COLO668 (cell line): ENCODE measurements at regions not wholly inside any gene's neighbourhood (a gene's known extent, or its start where the extent isn't known, plus 50 kb on each side); places are given as distances from the start of the nearest gene placed in this dataset.

Experiments
- DNase-seq: peaks from one replicate; lab custom pipeline; 2025; ENCODE audit not compliant: unreplicated experiment; lab: John Stamatoyannopoulos, UW

DNA sequence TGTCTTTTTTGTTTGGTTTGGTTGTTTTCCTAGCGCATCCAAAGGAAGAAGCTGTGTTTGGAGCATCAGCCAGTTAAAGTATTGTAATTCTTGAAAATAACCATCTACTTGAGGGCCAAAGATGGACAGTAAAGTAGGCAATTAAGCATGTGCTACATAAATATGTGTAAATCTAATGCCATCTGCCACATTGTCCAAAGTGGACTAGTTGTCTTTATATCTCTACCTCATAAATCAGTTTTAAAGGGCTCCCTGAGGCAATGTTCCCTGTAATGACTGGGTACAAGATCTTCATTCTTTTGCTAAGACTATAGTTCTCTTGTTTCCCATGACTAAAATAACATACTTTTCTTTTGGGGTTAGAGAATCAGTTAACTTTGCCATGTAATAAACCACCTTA is 460.0 kb upstream of the RARB start:
- DNase-seq: no peak

DNA sequence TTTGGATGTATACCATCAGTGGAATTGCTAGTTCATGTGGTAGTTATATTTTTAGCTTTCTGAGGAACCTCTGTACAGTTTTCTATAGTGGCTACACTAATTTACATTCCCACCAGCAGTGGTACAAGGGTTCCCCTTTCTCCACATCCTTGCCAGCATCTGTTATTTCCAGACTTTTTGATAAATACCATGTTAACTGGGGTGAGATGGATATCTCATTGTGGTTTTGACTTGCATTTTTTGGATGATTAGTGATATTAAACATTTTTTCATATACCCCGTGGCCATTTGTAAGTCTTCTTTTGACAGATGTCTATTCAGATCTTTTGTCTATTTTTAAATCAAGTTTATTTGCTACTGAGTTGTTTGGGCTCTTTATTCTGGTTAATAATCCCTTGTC is 455.6 kb upstream of the RARB start:
- no peak for DNase-seq

DNA sequence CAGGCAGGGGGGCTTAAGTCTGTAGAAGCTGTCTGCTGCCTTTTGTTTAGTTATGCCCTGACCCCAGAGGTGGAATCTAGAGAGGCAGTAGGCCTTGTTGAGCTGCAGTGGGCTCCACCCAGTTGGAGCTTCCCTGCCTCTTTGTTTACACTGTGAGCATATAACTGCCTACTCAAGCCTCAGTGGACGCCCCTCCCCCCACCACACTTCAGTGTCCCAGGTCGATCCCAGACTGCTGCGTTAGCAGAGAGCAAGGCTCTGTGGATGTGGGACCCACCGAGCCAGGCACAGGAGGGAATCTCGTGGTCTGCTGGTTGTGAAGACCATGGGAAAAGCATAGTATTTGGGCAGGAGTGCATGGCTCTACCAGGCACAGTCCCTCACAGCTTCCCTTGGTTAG is 446.8 kb upstream of the RARB start:
- DNase-seq: no peak

DNA sequence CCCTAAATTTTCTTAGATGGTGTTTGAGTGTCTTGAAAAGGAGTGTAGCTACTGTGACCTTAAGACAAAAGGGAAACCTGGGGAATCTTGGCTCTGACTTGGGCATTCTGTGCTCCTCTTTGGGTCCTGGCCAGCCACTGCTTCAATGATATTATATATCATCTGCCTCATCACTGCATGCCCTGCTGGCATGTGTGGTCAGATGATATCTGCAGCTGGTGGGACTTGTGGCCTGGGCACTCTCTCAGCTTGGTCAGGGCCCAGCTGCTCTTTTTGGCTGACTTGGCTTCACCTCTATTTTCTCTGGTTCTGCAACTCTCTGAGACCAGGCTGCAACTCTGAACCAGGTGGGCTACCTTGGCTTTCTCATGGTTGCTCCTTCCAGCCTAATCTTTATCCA is 446.1 kb upstream of the RARB start:
- DNase-seq: no peak

DNA sequence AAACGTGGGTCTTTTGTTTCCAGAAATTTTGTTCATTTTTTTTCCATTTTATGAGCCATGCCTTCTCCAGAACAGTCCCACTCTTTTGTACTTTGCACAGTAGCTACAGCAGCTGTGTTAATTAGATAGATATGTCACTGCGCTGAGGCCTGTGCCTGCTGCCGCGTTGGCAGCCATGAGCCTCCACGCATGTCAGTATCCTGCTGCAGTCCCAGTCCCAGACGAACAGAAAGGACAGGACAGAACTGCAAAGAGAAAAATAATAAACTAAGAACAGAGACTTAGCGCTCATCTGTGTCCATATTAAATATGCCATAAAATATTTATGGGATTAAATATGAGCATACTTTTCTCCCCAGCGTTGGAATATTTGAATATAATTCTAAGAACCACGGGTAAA is 442.4 kb upstream of the RARB start:
- DNase-seq: no peak

DNA sequence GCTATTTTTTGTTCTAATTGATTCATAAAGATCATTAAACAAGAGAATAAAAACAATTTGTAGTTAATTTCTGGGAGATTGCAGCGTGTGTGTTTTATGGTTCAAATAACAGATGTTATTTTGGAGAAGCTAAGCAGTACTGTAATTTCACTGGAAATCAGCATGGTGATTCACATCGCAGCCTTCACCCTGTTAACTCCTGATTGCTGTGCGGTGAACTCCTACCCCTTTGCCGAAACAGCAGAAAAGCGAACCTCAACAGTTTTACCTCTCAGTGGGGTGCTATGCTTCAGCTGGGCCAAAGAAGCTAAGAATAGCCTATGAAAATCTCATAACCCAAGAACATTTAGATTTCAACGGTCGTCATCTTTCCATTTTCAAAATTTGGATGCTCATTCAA is 441.5 kb upstream of the RARB start:
- DNase-seq: no peak

DNA sequence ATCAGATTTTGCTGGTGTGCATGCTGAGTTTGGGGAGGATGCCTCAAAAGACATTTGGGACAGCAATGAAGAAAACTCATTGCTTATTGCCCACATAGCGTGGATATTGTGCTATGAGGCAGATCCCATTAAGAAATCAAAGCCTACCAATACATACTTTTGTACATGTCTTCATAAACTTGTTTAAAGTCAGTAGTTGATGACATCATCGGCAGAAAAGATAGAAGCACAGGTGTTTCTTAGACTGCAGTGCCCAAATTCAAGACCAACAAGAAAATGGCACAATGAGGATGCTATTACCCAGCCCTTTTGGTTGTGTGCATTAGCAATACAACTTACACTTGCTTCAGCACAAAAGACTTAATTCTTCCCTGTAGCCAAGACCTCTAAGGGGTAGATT is 428.7 kb upstream of the RARB start:
- no peak for DNase-seq

DNA sequence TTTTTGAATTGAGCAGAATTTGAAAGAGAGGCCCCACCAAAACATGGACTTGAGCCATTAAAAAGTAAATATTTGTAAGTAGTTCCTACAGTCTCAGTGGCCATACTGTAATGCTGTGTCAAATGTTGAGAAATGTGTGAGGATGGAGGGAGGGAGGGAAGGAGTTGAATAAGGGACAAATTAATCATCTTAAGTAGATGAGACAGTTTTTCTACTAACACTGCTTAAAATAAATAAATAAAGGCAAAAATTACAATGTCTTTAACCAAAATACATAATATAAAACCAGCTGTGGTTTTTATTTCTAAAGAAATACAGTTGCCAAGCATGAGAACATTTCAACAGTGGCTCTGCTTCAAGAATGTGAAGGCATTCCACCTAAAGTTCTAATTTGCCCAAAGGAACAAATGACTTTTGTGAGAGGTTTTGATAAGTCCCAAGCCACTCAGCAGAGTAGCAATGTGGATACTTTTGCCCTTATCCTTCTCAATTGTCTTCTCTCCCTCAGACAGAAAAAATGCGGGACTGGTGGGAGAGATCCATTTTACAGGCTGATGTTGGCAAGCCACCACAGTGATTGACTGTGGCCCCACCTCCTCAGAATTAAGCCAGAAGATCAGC is 427.0 kb upstream of the RARB start:
- no peak for DNase-seq

DNA sequence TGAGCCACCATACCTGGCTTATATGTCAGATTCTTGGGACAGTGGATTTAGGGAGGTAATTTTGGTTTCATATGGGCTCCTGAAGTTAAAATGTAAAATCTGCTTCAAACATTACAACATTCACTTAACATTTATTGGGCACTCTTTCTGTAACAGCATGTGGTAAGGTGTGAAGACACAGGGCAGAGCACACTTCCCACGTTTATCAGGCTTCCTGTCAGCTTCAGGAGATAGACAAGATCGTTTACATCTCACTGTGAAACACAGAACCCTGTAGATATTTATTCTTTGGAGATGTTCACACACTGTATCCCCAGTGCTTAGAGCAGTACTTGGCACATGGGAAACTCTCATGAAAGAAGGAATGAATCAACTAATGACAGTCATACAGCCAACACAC is 426.0 kb upstream of the RARB start:
- DNase-seq: no peak

DNA sequence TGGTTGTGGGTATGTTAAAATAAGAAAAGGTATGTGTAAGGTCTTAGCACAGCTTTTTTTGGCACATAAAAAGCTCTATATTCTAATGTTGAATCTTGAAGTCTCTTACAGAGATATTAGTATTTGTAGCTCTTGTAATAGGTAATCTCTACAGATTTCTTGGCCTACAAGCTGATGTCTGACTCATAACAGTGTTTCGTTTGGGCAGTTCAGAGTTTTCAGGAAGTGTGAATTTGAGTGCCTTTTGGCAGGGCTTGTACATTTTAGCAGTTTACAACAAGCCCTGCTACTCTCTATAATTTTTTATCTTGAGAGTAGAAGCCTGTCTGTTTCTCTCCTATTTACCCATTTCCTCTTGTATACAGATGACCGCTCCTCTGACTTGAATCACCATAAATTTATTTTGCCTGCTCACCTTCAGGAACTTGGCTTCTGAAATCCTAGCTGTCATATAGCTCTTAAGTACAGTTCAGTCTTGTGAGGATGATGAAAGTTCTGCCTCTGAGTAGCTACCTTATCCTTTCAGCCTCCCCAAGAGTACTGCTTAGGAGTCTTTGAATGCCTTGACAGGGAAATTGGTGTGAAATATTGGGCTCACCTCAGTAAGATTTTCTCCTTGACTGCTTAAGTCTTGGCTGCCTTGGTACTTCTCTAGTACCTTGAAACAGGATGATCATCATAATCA is 419.9 kb upstream of the RARB start:
- DNase-seq: no peak

DNA sequence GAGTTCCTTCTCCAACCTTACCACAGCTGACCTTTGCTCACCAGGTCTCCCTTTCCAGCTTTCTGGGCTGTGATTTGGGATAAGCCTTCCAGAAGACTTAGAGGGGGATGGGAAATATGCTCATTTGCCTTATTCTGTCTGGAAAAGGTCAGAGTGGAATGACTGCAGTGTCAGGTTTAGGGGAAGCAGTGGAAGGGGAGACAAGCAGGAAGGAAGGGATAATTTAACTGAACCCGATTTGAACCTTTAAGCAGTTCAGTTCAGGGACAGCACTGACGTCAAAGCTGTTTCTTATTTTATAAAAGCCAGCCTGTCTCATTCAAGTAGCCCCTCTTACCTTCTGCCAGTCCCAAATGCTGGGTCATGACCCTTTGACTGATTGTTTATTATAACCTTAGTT is 418.4 kb upstream of the RARB start:
- no peak for DNase-seq

DNA sequence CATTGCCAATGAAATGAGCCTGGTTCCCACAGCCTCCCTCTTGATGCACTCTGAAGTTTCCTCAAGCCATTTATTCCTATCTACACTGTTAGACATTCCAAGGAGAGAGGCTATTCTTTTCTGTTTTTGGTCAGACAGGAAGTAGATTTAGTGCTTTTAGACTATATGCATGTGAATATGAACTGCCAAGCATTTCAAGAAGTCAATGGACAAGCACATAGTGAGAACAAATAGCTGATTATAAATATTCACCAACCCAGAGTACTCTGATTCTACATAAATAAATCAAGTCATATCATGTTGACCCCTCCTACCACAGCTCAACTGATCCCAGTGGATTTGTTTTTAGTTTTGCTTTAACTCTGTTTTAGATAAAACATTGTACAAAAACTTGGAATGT is 412.5 kb upstream of the RARB start:
- DNase-seq: no peak

DNA sequence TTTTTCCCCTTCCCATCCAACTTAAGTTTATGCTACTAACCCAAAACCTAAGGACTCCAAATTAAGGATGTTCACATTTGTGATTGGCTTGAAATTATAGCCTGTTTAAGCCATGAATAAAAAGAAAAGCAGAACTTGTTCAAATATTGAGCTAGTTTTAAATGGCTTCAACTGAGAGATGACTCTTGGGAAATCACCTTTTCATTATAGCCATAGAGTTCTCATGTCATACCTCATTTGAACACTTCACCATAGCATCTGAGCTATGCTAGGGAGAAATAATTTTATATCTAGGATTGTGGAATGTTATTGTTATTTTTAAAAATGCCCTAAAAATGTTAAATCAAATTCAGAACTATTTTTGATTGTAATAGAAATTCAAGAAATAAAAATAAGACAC is 409.2 kb upstream of the RARB start:
- no peak for DNase-seq

DNA sequence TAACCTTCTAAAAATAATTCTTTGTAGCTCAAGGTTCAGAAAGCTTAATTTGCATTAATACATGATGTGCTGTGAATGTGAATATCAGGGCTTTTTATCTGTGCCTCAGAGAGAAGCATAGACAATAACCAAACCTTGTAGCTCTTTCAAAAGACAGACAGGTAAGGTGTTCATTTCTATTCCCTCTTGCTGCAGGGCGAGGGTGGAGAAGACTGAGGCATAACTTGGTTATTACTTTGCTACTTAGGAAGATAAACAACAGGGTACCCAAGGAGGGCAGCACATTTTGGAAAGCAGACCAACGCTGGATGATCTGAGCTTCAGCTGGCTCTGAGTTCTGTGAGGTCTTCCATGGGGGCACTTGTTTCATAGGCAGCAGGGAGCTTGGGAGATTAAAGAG is 408.6 kb upstream of the RARB start:
- DNase-seq: no peak

DNA sequence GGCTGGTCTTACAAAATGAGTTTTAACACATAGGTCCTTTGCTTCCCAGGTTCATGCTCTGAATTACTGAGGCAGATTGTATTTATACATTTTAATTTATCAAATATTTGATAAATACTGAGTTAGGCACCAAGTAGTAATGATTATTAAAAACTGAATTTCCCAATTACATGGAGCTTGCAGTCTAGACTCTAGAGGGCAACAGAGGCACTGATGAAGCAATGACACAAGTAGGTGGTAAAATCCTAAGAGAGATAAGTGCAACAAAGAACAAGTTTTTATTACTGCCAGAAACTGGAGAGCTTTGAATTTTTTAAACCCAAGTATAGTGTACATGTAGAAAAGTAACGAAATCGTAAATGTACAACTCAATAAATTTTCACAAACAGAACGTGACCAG is 406.2 kb upstream of the RARB start:
- DNase-seq: no peak

DNA sequence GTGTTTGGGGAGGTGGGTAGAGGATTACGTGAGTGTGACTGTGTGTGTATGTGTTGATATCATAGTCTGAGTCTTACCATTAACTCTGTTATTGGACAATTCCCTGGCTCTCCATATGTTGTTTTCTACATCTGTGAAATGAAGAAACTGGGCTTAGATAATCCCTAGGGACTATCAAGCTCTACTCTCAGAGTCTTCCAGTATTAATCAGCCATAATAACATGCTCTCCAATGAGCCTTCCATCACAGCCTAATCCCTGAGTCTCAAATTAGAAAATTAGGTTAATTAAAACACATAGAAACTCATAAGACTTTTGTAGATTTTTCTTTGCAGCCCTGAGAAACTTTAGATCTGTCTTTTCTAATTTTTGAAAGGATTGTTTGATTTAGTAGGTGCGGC is 404.2 kb upstream of the RARB start:
- DNase-seq: no peak

DNA sequence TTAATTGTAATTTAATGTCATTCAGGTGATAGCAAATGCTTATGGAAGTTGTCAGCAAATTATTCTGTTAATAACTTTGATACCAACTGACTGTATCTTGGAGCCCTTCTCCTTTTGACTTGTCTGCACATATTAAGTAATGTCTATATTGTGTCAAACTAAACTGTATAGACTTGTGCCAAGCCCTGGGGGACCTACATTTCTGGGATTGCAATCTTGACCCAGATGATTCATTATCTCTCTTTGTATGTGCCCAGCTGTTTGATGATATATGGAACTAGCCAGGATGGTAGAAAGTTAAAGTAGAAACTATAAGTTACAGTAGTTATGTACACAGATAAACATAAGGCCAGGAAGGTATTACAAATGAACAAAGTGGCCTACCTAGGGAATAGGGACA is 402.8 kb upstream of the RARB start:
- no peak for DNase-seq

DNA sequence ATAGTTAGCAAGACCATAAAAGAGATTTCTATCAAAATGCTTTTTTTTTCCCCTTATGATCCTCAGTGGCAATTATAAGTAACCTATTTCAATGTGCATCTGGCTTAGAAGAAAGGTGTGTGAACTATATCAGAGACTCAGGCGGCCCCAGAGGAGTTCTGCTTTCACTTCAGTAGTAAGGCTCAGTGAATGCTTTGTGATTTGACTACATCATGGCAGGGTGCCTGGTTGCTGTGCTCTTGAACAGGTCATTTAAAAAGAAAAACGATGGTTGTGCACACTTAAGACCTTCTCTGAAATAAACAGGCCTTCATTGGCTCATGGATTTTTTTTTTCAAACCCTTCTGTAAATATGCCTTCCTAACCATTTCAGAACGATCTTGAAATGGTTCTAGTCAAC is 400.4 kb upstream of the RARB start:
- DNase-seq: no peak

DNA sequence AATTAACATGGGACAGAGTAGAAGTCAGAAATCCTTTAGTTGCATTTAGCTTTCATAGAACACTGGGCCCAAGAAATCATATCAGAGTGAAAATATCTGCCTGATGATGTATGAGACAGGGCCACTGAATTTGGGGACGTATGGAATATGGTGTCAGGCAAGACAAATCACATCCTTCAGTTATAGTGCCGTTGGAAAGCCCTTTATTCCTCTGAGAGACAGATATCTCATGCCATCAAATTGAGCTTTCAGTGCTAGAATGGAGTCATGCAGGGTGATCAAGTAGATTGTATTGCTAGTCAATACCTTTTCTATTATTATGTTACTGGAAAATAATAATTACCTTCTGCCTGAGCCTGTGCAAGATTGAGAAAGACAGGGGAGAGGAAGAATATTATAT is 398.2 kb upstream of the RARB start:
- DNase-seq: no peak

DNA sequence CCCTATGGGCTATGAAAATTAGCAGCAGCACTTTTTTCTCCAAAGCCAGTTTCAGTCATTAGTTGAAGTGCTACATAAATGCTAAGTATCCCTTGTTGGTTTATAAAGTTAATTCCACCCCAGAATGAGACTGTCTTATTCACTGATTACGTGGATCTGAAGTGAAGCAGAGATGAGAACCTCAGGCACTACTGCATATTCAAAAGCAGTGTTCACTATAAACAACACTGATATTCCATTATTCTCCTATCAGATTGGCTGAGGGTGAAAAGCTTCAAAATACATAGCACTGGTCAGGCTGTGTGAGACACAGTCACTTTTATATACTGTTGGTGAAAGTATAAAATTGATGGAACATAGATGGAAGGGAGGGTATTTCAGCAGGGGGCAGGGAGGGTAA is 395.7 kb upstream of the RARB start:
- DNase-seq: no peak

DNA sequence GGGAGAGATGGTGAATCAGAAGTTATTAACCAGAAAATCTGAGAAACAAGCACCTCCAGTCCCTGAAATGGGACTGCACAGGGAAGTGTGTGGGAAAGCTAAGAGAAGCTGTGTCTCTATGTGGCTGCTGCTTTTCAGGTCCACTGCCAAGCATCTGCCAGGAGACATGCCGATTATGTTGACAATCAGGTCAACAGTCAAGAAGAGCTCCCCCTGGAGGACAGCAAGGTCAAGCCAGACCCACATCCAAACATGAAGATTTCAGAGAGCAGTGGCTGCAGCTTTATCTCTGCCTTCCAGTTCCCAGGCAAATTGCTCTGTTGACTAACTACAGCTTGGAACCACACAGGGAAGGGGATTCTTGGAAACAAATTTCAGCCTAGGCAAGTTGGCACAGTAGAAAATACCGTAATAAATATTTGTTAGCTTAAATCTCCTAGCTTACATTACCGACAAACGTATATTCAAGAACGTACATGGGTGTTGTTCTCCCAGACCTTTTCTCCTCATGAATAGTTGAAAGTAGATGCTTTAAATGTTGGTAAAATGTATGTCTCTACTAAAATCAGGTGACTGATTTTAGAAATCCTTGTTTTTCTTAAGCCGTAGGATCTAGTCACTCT is 394.5 kb upstream of the RARB start:
- no peak for DNase-seq

DNA sequence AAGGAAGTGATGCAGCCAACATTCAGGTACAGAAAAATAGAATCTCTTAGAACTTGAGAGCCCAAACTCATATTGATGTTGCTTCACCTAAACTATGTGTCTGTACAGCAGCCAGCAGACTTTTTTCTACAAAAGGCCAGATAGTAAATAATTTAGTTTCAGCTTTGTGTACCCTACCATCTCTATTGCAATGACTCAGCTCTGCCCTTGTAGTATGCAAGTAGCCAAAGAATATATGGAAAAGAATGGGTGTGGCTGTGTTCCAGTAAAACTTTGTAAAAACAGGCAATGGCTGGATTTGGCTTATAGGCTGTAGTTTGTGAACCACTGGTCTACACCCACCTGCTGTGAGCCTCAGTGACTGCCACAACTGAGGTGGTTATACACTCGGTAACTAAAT is 392.5 kb upstream of the RARB start:
- DNase-seq: no peak

DNA sequence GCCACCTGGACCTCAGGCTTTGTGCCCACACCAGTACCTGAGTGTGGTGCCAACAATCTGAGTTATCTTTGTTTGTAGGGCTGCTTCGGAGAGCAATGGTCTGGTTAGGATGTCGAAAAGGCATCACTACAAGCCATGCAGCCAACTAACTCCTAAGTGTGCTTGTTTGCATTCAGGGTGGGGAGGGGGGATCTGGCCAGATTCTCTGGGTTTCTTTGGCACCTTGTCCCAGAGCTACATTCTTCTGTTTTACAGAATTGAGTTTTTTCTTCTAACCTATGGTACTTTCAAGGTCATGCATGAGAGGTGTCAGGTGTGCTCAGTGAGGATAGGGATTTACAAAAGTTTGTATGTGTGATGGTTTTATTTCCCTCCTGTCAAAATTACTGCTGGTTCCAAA is 391.4 kb upstream of the RARB start:
- no peak for DNase-seq
